ENCODE measurements at regions not wholly inside any gene's neighbourhood (a gene's known extent, or its start where the extent isn't known, plus 50 kb on each side); places are given as distances from the start of the nearest gene placed in this dataset.

- DNase-seq (ENCODE audit: low spot score) = no peak
Observed at GRCh38 chr12:24759155-24759554, 189.7 kb downstream of the BCAT1 start.

GRCh38 chr12:24756479-24757024 lies 192.3 kb downstream of the BCAT1 start:
- DNase-seq (ENCODE audit: low spot score) = no peak

GRCh38 chr12:24754690-24755638 lies 193.9 kb downstream of the BCAT1 start:
- DNase-seq (ENCODE audit: low spot score) = peak; percentile 49

GRCh38 chr12:24752763-24753462 lies 196.0 kb downstream of the BCAT1 start:
- DNase-seq (ENCODE audit: low spot score) = no peak

GRCh38 chr12:24751181-24751580 lies 197.7 kb downstream of the BCAT1 start:
- DNase-seq (ENCODE audit: low spot score) = no peak

GRCh38 chr12:24750263-24750662 lies 198.6 kb downstream of the BCAT1 start:
- no peak for DNase-seq (ENCODE audit: low spot score)

GRCh38 chr12:24749171-24749570 lies 199.7 kb downstream of the BCAT1 start:
- no peak for DNase-seq (ENCODE audit: low spot score)

- DNase-seq (ENCODE audit: low spot score) = no peak
Observed at GRCh38 chr12:24748326-24748725, 200.6 kb downstream of the BCAT1 start.

- no peak for DNase-seq (ENCODE audit: low spot score)
Observed at GRCh38 chr12:24746864-24747263, 202.0 kb downstream of the BCAT1 start.

GRCh38 chr12:24746006-24746671 lies 202.8 kb downstream of the BCAT1 start:
- no peak for DNase-seq (ENCODE audit: low spot score)

- no peak for DNase-seq (ENCODE audit: low spot score)
Observed at GRCh38 chr12:24743941-24744793, 204.7 kb downstream of the BCAT1 start.

- no peak for DNase-seq (ENCODE audit: low spot score)
Observed at GRCh38 chr12:24742378-24742777, 206.5 kb downstream of the BCAT1 start.

GRCh38 chr12:24741216-24741615 lies 207.7 kb downstream of the BCAT1 start:
- no peak for DNase-seq (ENCODE audit: low spot score)

- no peak for DNase-seq (ENCODE audit: low spot score)
Observed at GRCh38 chr12:24739106-24739779, 209.7 kb downstream of the BCAT1 start.

- no peak for DNase-seq (ENCODE audit: low spot score)
Observed at GRCh38 chr12:24738441-24738840, 210.5 kb downstream of the BCAT1 start.

- no peak for DNase-seq (ENCODE audit: low spot score)
Observed at GRCh38 chr12:24731596-24731995, 217.3 kb downstream of the BCAT1 start.

- DNase-seq (ENCODE audit: low spot score) = no peak
Observed at GRCh38 chr12:24730489-24730896, 218.4 kb downstream of the BCAT1 start.

- no peak for DNase-seq (ENCODE audit: low spot score)
Observed at GRCh38 chr12:24728826-24729225, 220.1 kb downstream of the BCAT1 start.

GRCh38 chr12:24728366-24728765 lies 220.5 kb downstream of the BCAT1 start:
- no peak for DNase-seq (ENCODE audit: low spot score)

GRCh38 chr12:24725616-24726015 lies 223.3 kb downstream of the BCAT1 start:
- no peak for DNase-seq (ENCODE audit: low spot score)

- no peak for DNase-seq (ENCODE audit: low spot score)
Observed at GRCh38 chr12:24724814-24725213, 224.1 kb downstream of the BCAT1 start.

Data from AG08395 (cell line).